PC-3 (cell line): ENCODE measurements at regions not wholly inside any gene's neighbourhood (a gene's known extent, or its start where the extent isn't known, plus 50 kb on each side); places are given as distances from the start of the nearest gene placed in this dataset.
"Not testable (repeated sequence)": the region's sequence is repeated elsewhere in the genome, so short reads cannot be mapped to it uniquely, and the experiment has no call there.

Experiments
- ATAC-seq: fragments of 200-7000 bp; cut with Tn5 transposase; 2 replicates; pipeline ENCODE4 v1.9.1; 2020; ENCODE audit warnings: mild to moderate bottlenecking, moderate library complexity
- BruUV-seq: library from RNA; stranded (reverse); fragments of 400-500 nt; replicated peaks from 2 replicates; lab custom pipeline; 2021; lab: Mats Ljungman, UMichigan
- CTCF ChIA-PET: fragments of 300-600 bp; sonication (Branson Sonifier 250); formaldehyde crosslinking; loops from one replicate; lab custom pipeline; 2022; ENCODE audit warnings: antibody characterized with exemption; lab: Charles Lee
- POLR2A ChIA-PET: fragments of 300-600 bp; sonication (Branson Sonifier 250); formaldehyde crosslinking; loops from one replicate; lab custom pipeline; 2022; ENCODE audit warnings: antibody characterized with exemption; ENCODE audit not compliant: unreplicated experiment; lab: Charles Lee
- DNase-seq: peaks from one replicate; pipeline ENCODE4 v3.0.0-alpha.2; 2015
- H2AFZ ChIP-seq: fragments of 300-600 bp; sonication (generic); 2 replicates; pipeline ENCODE4 v1.6.0; 2016; ENCODE audit warnings: antibody characterized with exemption, low read length
- H3F3A ChIP-seq: fragments of 300-600 bp; sonication (generic); one replicate; pipeline ENCODE4 v1.6.0; 2017; ENCODE audit warnings: antibody characterized with exemption, low read length, control low read depth, mild to moderate bottlenecking; ENCODE audit not compliant: unreplicated experiment
- H3K27ac ChIP-seq: fragments of 300-600 bp; sonication (generic); 2 replicates; pipeline ENCODE4 v1.5.1; 2016; ENCODE audit warnings: mild to moderate bottlenecking, low read length
- H3K27me3 ChIP-seq: fragments of 300-600 bp; sonication (generic); 2 replicates; pipeline ENCODE4 v1.6.1; 2016; ENCODE audit warnings: low read length, mixed read lengths
- H3K36me3 ChIP-seq: fragments of 300-600 bp; sonication (generic); 2 replicates; pipeline ENCODE4 v1.6.1; 2016; ENCODE audit warnings: low read depth, mixed run types, low read length, mixed read lengths
- H3K4me1 ChIP-seq: fragments of 300-600 bp; sonication (generic); 2 replicates; pipeline ENCODE4 v1.5.1; 2016; ENCODE audit warnings: low read length; ENCODE audit not compliant: insufficient read depth
- H3K4me2 ChIP-seq: fragments of 300-600 bp; sonication (generic); 2 replicates; pipeline ENCODE4 v1.6.0; 2016; ENCODE audit warnings: low read length
- H3K4me3 ChIP-seq: fragments of 300-600 bp; sonication (generic); 2 replicates; pipeline ENCODE4 v1.5.1; 2016; ENCODE audit warnings: mild to moderate bottlenecking, low read length, mixed read lengths
- H3K79me2 ChIP-seq: fragments of 300-600 bp; sonication (generic); 2 replicates; pipeline ENCODE4 v1.6.1; 2017; ENCODE audit warnings: low read length, mixed read lengths
- H3K9ac ChIP-seq: fragments of 300-600 bp; sonication (generic); 2 replicates; pipeline ENCODE4 v1.6.0; 2016; ENCODE audit warnings: mild to moderate bottlenecking, low read length
- H3K9me2 ChIP-seq: fragments of 300-600 bp; sonication (generic); replicated peaks from 2 replicates; pipeline ENCODE4 v1.6.1; 2016; ENCODE audit warnings: mixed run types, low read length, mixed read lengths
- H3K9me3 ChIP-seq: fragments of 300-600 bp; sonication (generic); 2 replicates; pipeline ENCODE4 v1.6.1; 2016; ENCODE audit warnings: low read length, mixed read lengths
- H4K20me1 ChIP-seq: fragments of 300-600 bp; sonication (generic); 2 replicates; pipeline ENCODE4 v1.6.1; 2016; ENCODE audit warnings: low read length, mixed read lengths
- CTCF ChIP-seq: fragments of 300-600 bp; sonication (generic); conservative IDR thresholded peaks from 2 replicates; pipeline ENCODE4 v1.5.1; 2017; ENCODE audit warnings: antibody characterized with exemption, low read depth, mild to moderate bottlenecking, low read length
- EZH2 ChIP-seq: fragments of 300-600 bp; sonication (generic); IDR thresholded peaks from one replicate; pipeline ENCODE4 v1.6.1; 2017; ENCODE audit warnings: antibody characterized with exemption, mild to moderate bottlenecking, low read length; ENCODE audit not compliant: unreplicated experiment
- EZH2phosphoT487 ChIP-seq: fragments of 300-600 bp; sonication (generic); IDR thresholded peaks from 2 replicates; pipeline ENCODE4 v1.6.1; 2018; ENCODE audit warnings: mild to moderate bottlenecking, antibody characterized with exemption, low read length, borderline replicate concordance
- intact Hi-C: fragments of 100-400 bp; cut with micrococcal nuclease; formaldehyde crosslinking; loops from 2 replicates; pipeline ENCODE4 v1.9.0; 2023

GRCh38 chr4:87720094-87720691, 70.1 kb downstream of the DMP1 start:
- H3K4me2 ChIP-seq: no peak overlapping the region
- no peaks in the 10 kb centered on the region for H3K27me3 ChIP-seq
- H2AFZ ChIP-seq: no peak overlapping the region
- no peaks in the 10 kb centered on the region for H3K79me2 ChIP-seq
- H3K27ac ChIP-seq: no peak overlapping the region
- no peaks in the 10 kb centered on the region for H3K36me3 ChIP-seq
- H3K4me1 ChIP-seq: no peaks in the 10 kb centered on the region
- TF ChIP-seq EZH2phosphoT487 (no peak), EZH2 (no peak), CTCF (no peak)
- no peaks in the 10 kb centered on the region for H3K9me3 ChIP-seq
- CTCF ChIA-PET: no interaction called here
- no peaks in the 10 kb centered on the region for H3F3A ChIP-seq
- ATAC-seq (no peak), DNase-seq (no peak)
- POLR2A ChIA-PET: no interaction called here
- H3K9me2 ChIP-seq: no peaks in the 10 kb centered on the region
- H3K9ac ChIP-seq: no peak overlapping the region
- BruUV-seq: no TSS peak
- H4K20me1 ChIP-seq: no peaks in the 10 kb centered on the region
- no peak overlapping the region for H3K4me3 ChIP-seq
- intact Hi-C loops: no loop called here

GRCh38 chr4:87725287-87725686, 74.1 kb upstream of the IBSP start:
- H3K9me3 ChIP-seq, POLR2A ChIA-PET, intact Hi-C loops, H4K20me1 ChIP-seq, H3K4me3 ChIP-seq, H3K9me2 ChIP-seq, H3K79me2 ChIP-seq, H3K36me3 ChIP-seq, ATAC-seq, H3K27ac ChIP-seq, CTCF ChIA-PET, BruUV-seq, H2AFZ ChIP-seq, H3K27me3 ChIP-seq, H3K4me2 ChIP-seq, H3K4me1 ChIP-seq, H3F3A ChIP-seq, H3K9ac ChIP-seq, DNase-seq: not testable (repeated sequence)

- CTCF ChIA-PET: no interaction called here
Measured at GRCh38 chr4:87732033-87732765, 67.2 kb upstream of the IBSP start.

More at GRCh38 chr4:87732033-87732765, 67.2 kb upstream of the IBSP start:
- POLR2A ChIA-PET: no interaction called here
- intact Hi-C loops: no loop called here
- Histone ChIP-seq H3K9me2 (no peaks in the 10 kb centered on the region), H3K27ac (no peak overlapping the region), H3K9ac (no peak overlapping the region), H3K36me3 (no peaks in the 10 kb centered on the region), H3F3A (no peaks in the 10 kb centered on the region), H3K4me1 (peaks cover 5% of the 10 kb centered on the region; the same call in 1 of the 2 replicates), H3K9me3 (no peaks in the 10 kb centered on the region), H3K79me2 (no peaks in the 10 kb centered on the region), H3K4me2 (no peak overlapping the region), H3K27me3 (no peaks in the 10 kb centered on the region), H4K20me1 (no peaks in the 10 kb centered on the region), H2AFZ (no peak overlapping the region), H3K4me3 (no peak overlapping the region)
- TF ChIP-seq EZH2 (no peak), EZH2phosphoT487 (no peak), CTCF (no peak)
- no TSS peak for BruUV-seq
- peak; percentile 10 for DNase-seq
- ATAC-seq: peak; percentile 24; the same call in 1 of the 2 replicates
